ENCODE measurements at regions not wholly inside any gene's neighbourhood (a gene's known extent, or its start where the extent isn't known, plus 50 kb on each side); places are given as distances from the start of the nearest gene placed in this dataset.

- no peak for TF ChIP-seq CTCF (IDR thresholded peaks at IDR 0.05; ENCODE audit: extremely low read depth in 1 of 2, insufficient read depth in 1 of 2, low read depth in 1 of 2, low read length in 2 of 2)
- no peak for TF ChIP-seq POLR2AphosphoS5 (IDR thresholded peaks at IDR 0.05; ENCODE audit: insufficient read depth, low read depth, low read length)
- no peak for TF ChIP-seq EZH2 (IDR thresholded peaks at IDR 0.05; ENCODE audit: borderline replicate concordance, low read depth, low read length, severe bottlenecking)
Measured at GRCh38 chr5:118776755-118777154, 211.6 kb downstream of the DTWD2 start.
